Endothelial cell of umbilical vein (primary cell): ENCODE measurements at regions not wholly inside any gene's neighbourhood (a gene's known extent, or its start where the extent isn't known, plus 50 kb on each side); places are given as distances from the start of the nearest gene placed in this dataset.

Source experiments
- BruUV-seq: library from RNA; stranded (reverse); fragments of 400-500 nt; replicated peaks from 2 replicates; lab custom pipeline; 2021; lab: Mats Ljungman, UMichigan
- CTCF ChIA-PET: fragments of 300-600, 350-600 bp; sonication (Branson Sonifier 250); formaldehyde crosslinking; loops from one replicate; lab custom pipeline; 2021; ENCODE audit warnings: antibody characterized with exemption, inconsistent platforms; lab: Charles Lee
- POLR2A ChIA-PET: fragments of 300-600, 350-600 bp; sonication (Branson Sonifier 250); formaldehyde crosslinking; loops from one replicate; lab custom pipeline; 2021; ENCODE audit warnings: antibody characterized with exemption, inconsistent platforms; lab: Charles Lee
- DNase-seq: peaks from one replicate; pipeline ENCODE4 v3.0.0-alpha.2; 2011; ENCODE audit warnings: low read depth, low spot score
- FAIRE-seq: peaks from 2 replicates; lab custom pipeline; 2011; peaks lifted over from hg19 to GRCh38; lab: Jason Lieb, UNC
- H2AFZ ChIP-seq: 2 replicates; pipeline ENCODE4 v1.6.0; 2012; ENCODE audit warnings: low read depth, low read length, control low read depth, inconsistent platforms
- H3K27ac ChIP-seq: 2 replicates; pipeline ENCODE4 v1.5.1; 2011; ENCODE audit warnings: low read depth, mild to moderate bottlenecking, control low read depth, low read length, moderate library complexity; ENCODE audit not compliant: insufficient read depth
- H3K27me3 ChIP-seq, 2 experiments: 2 replicates each; pipeline versions ENCODE4 v1.6.0 to v1.6.1; 2011; ENCODE audit warnings: low read length in 2 of 2, mixed read lengths in 1 of 2; ENCODE audit not compliant: control insufficient read depth in 2 of 2, insufficient read depth in 2 of 2
- H3K36me3 ChIP-seq, 2 experiments: 2 replicates in 1 of 2; 3 replicates in 1 of 2; pipeline ENCODE4 v1.5.1; 2011; ENCODE audit warnings: low read length in 2 of 2, mild to moderate bottlenecking in 1 of 2, moderate library complexity in 1 of 2; ENCODE audit not compliant: control insufficient read depth in 2 of 2, insufficient read depth in 2 of 2; ENCODE audit errors: extremely low read depth in 1 of 2
- H3K4me1 ChIP-seq: 3 replicates; pipeline ENCODE4 v1.5.1; 2011; ENCODE audit warnings: mild to moderate bottlenecking, low read length; ENCODE audit not compliant: control insufficient read depth, insufficient read depth; ENCODE audit errors: extremely low read depth
- H3K4me2 ChIP-seq: 2 replicates; pipeline ENCODE4 v1.6.1; 2011; ENCODE audit warnings: low read length, control low read depth, mixed read lengths; ENCODE audit not compliant: insufficient read depth
- H3K4me3 ChIP-seq, 3 experiments: fragments of 200-600 bp in 1 of 3; sonication (generic), shearing (Covaris generic) in 1 of 3; replicated peaks in 1 of 3; 2 replicates each; pipeline ENCODE4 v1.5.1; 2011 to 2016; ENCODE audit warnings: control low read depth in 3 of 3, low read length in 3 of 3, mild to moderate bottlenecking in 2 of 3, inconsistent platforms in 1 of 3, low read depth in 1 of 3, moderate library complexity in 1 of 3; ENCODE audit not compliant: insufficient read depth in 1 of 3
- H3K79me2 ChIP-seq: 2 replicates; pipeline ENCODE4 v1.6.0; 2012; ENCODE audit warnings: low read length, inconsistent platforms; ENCODE audit not compliant: control insufficient read depth, insufficient read depth
- H3K9ac ChIP-seq: replicated peaks from 2 replicates; pipeline ENCODE3; 2011; ENCODE audit warnings: low read length, control low read depth; ENCODE audit not compliant: insufficient read depth; ENCODE audit errors: extremely low read depth
- H3K9me1 ChIP-seq: replicated peaks from 3 replicates; pipeline ENCODE4 v1.6.0; 2011; ENCODE audit warnings: mild to moderate bottlenecking, low read length; ENCODE audit not compliant: control insufficient read depth, insufficient read depth; ENCODE audit errors: extremely low read depth
- H3K9me3 ChIP-seq: replicated peaks from 2 replicates; pipeline ENCODE4 v1.5.1; 2012; ENCODE audit warnings: low read length, inconsistent platforms; ENCODE audit not compliant: control insufficient read depth, insufficient read depth
- H4K20me1 ChIP-seq: replicated peaks from 2 replicates; pipeline ENCODE3; 2011; ENCODE audit warnings: mild to moderate bottlenecking, low read length; ENCODE audit not compliant: control insufficient read depth, insufficient read depth; ENCODE audit errors: extremely low read depth
- CTCF ChIP-seq, 2 donors: IDR thresholded peaks; 1 replicate in 1 of 2; 2 replicates in 1 of 2; pipeline ENCODE4 v1.5.1; 2011; ENCODE audit warnings: low read length in 2 of 2, mild to moderate bottlenecking in 2 of 2, moderate library complexity in 2 of 2, control low read depth in 1 of 2, inconsistent platforms in 1 of 2, low read depth in 1 of 2; ENCODE audit not compliant: insufficient read depth in 1 of 2; ENCODE audit errors: extremely low read depth in 1 of 2
- FOS ChIP-seq: IDR thresholded peaks from 2 replicates; pipeline ENCODE4 v1.6.1; 2011; ENCODE audit warnings: mild to moderate bottlenecking, low read length, moderate library complexity, borderline replicate concordance; ENCODE audit not compliant: insufficient read depth
- GATA2 ChIP-seq: IDR thresholded peaks from 2 replicates; pipeline ENCODE4 v1.7.0; 2011; ENCODE audit warnings: low read depth, mild to moderate bottlenecking, moderate library complexity, mixed read lengths, low read length; ENCODE audit not compliant: insufficient read length, insufficient read depth
- JUN ChIP-seq: IDR thresholded peaks from 2 replicates; pipeline ENCODE4 v1.6.1; 2011; ENCODE audit warnings: borderline replicate concordance, low read depth; ENCODE audit not compliant: insufficient read length, insufficient read depth
- MAX ChIP-seq: IDR thresholded peaks from 2 replicates; pipeline ENCODE4 v1.6.1; 2011; ENCODE audit not compliant: insufficient read depth, insufficient read length
- MYC ChIP-seq: IDR thresholded peaks from one replicate; pipeline ENCODE4 v1.6.1; 2011; ENCODE audit warnings: mild to moderate bottlenecking, low read depth, low read length
- POLR2A ChIP-seq: IDR thresholded peaks from 2 replicates; pipeline ENCODE4 v1.6.1; 2012; ENCODE audit warnings: low read depth, mild to moderate bottlenecking, control low read depth, low read length
- POLR2AphosphoS5 ChIP-seq: IDR thresholded peaks from 2 replicates; pipeline ENCODE4 v1.6.1; 2012; ENCODE audit warnings: low read depth, mild to moderate bottlenecking, control low read depth, low read length, moderate library complexity; ENCODE audit not compliant: insufficient read depth
- dilution Hi-C: fragments of 300-500 bp; cut with MboI; formaldehyde crosslinking; loops from one replicate; pipeline ENCODE4 v1.15.0; 2019; ENCODE audit warnings: low sequenced_read_pairs; ENCODE audit not compliant: extremely low pct_ligation_motif_present
- intact Hi-C: fragments of 100-400 bp; cut with micrococcal nuclease; formaldehyde crosslinking; loops from one replicate; pipeline ENCODE4 v1.10.0; 2022

GRCh38 chr9:90062982-90063381 is 458.2 kb downstream of the GADD45G start:
- Histone ChIP-seq H3K27ac (no peak overlapping the region), H4K20me1 (no peaks in the 10 kb centered on the region), H3K9me1 (no peaks in the 10 kb centered on the region), H3K27me3 (no peaks in the 10 kb centered on the region), H3K9me3 (no peaks in the 10 kb centered on the region), H2AFZ (no peak overlapping the region), H3K4me2 (no peak overlapping the region), H3K9ac (no peak overlapping the region), H3K79me2 (no peaks in the 10 kb centered on the region), H3K4me3 (no peak overlapping the region), H3K36me3 (no peaks in the 10 kb centered on the region), H3K4me1 (no peaks in the 10 kb centered on the region)
- DNase-seq (no peak), FAIRE-seq (no peak)
- BruUV-seq: no TSS peak
- CTCF ChIA-PET: no interaction called here
- POLR2A ChIA-PET: no interaction called here
- dilution Hi-C loops (no loop called here), intact Hi-C loops (no loop called here)
- no peak for TF ChIP-seq GATA2
- no peak for TF ChIP-seq POLR2AphosphoS5
- TF ChIP-seq MAX: no peak
- TF ChIP-seq POLR2A: no peak
- no peak for TF ChIP-seq JUN
- no peak for TF ChIP-seq FOS
- TF ChIP-seq CTCF (IDR thresholded peaks at IDR 0.05; ENCODE audit: extremely low read depth in 1 of 2, insufficient read depth in 1 of 2, low read depth in 1 of 2, low read length in 2 of 2): no peak
- TF ChIP-seq MYC: no peak
